ENCODE measurements at regions not wholly inside any gene's neighbourhood (a gene's known extent, or its start where the extent isn't known, plus 50 kb on each side); places are given as distances from the start of the nearest gene placed in this dataset.

DNA sequence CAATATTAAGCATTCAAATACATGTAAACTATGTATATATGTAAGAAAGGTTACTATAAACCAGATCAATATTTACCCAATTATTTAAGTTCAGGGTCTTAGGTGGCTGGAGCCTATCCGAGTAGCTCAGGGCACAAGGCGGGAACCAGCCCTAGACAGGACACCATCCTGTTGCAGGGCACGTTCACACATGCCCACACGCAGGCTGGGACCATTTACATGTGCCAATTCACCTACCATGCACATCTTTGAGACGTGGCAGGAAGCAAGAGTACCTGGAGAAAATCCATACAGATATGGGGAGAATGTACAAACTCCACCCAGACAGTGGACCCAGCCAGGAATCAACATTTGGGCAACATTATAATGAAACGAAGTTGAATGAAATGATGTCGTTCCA lies 263.0 kb upstream of the E2F7 start:
- TF ChIP-seq GATA3 (IDR thresholded peaks at IDR 0.05; ENCODE audit: low read depth, low read length) (no peak), GATA2 (IDR thresholded peaks at IDR 0.05; ENCODE audit: low read depth, low read length) (no peak)

Data from SH-SY5Y (cell line).